ENCODE measurements at regions not wholly inside any gene's neighbourhood (a gene's known extent, or its start where the extent isn't known, plus 50 kb on each side); places are given as distances from the start of the nearest gene placed in this dataset.

- no peak for TF ChIP-seq CTCF (IDR thresholded peaks at IDR 0.05; ENCODE audit: unreplicated experiment)
- H3K9me3 Mint-ChIP-seq (ENCODE audit: low read depth, unreplicated experiment), result no peaks in the 10 kb centered on the region
- no peaks in the 10 kb centered on the region for H3K4me1 Mint-ChIP-seq (ENCODE audit: low read depth, unreplicated experiment)
- DNase-seq, result no peak
- CTCF ChIA-PET, result interaction anchor here (0.6 kb wide), 1 partner anchor 44 kb away, joined by 5 read pairs; no protein-coding TSS in a partner anchor
- no peaks in the 10 kb centered on the region for H3K36me3 Mint-ChIP-seq (ENCODE audit: insufficient read depth, unreplicated experiment)
- no TSS peak for BruUV-seq (replicated peaks)
- no peak overlapping the region for H3K27ac Mint-ChIP-seq (ENCODE audit: unreplicated experiment)
- intact Hi-C loops (cut with micrococcal nuclease; ENCODE audit: unreplicated experiment), result loop anchor here (1.0 kb wide), 1 partner anchor 110 kb away; no protein-coding TSS in a partner anchor
- no peak overlapping the region for H3K4me3 Mint-ChIP-seq (ENCODE audit: low read depth, unreplicated experiment)
- peaks cover 73% of the 10 kb centered on the region for H3K27me3 Mint-ChIP-seq (ENCODE audit: unreplicated experiment)
These were observed 227.5 kb upstream of the IGF1R start for GRCh38 chr15:98420837-98421236.

- no peak overlapping the region for H3K4me3 Mint-ChIP-seq (ENCODE audit: low read depth, unreplicated experiment)
- BruUV-seq (replicated peaks), result no TSS peak
- no peaks in the 10 kb centered on the region for H3K9me3 Mint-ChIP-seq (ENCODE audit: low read depth, unreplicated experiment)
- peaks cover 73% of the 10 kb centered on the region for H3K27me3 Mint-ChIP-seq (ENCODE audit: unreplicated experiment)
- intact Hi-C loops (cut with micrococcal nuclease; ENCODE audit: unreplicated experiment), result loop anchor here (1.0 to 2.0 kb wide), 2 partner anchors 110 to 517 kb away; no protein-coding TSS in a partner anchor
- TF ChIP-seq CTCF (IDR thresholded peaks at IDR 0.05; ENCODE audit: unreplicated experiment), result peak; percentile 98
- no peak overlapping the region for H3K27ac Mint-ChIP-seq (ENCODE audit: unreplicated experiment)
- CTCF ChIA-PET, result interaction anchor here (0.6 to 1.3 kb wide), 4 partner anchors 24 to 127 kb away, joined by 3 to 10 read pairs (median 3); no protein-coding TSS in a partner anchor
- no peaks in the 10 kb centered on the region for H3K4me1 Mint-ChIP-seq (ENCODE audit: low read depth, unreplicated experiment)
- H3K36me3 Mint-ChIP-seq (ENCODE audit: insufficient read depth, unreplicated experiment), result no peaks in the 10 kb centered on the region
- peak; percentile 80 for DNase-seq
These were observed 226.8 kb upstream of the IGF1R start for GRCh38 chr15:98421419-98422129.

GRCh38 chr15:98422130-98422478 is 226.2 kb upstream of the IGF1R start:
- no peaks in the 10 kb centered on the region for H3K9me3 Mint-ChIP-seq (ENCODE audit: low read depth, unreplicated experiment)
- no peaks in the 10 kb centered on the region for H3K4me1 Mint-ChIP-seq (ENCODE audit: low read depth, unreplicated experiment)
- no peak overlapping the region for H3K4me3 Mint-ChIP-seq (ENCODE audit: low read depth, unreplicated experiment)
- BruUV-seq (replicated peaks), result no TSS peak
- no peak overlapping the region for H3K27ac Mint-ChIP-seq (ENCODE audit: unreplicated experiment)
- TF ChIP-seq CTCF (IDR thresholded peaks at IDR 0.05; ENCODE audit: unreplicated experiment), result no peak
- intact Hi-C loops (cut with micrococcal nuclease; ENCODE audit: unreplicated experiment), result loop anchor here (2.0 kb wide), 1 partner anchor 517 kb away; no protein-coding TSS in a partner anchor
- peaks cover 73% of the 10 kb centered on the region for H3K27me3 Mint-ChIP-seq (ENCODE audit: unreplicated experiment)
- no peaks in the 10 kb centered on the region for H3K36me3 Mint-ChIP-seq (ENCODE audit: insufficient read depth, unreplicated experiment)
- no peak for DNase-seq
- CTCF ChIA-PET, result interaction anchor here (0.6 to 1.3 kb wide), 4 partner anchors 25 to 127 kb away, joined by 3 to 10 read pairs (median 3); no protein-coding TSS in a partner anchor

GRCh38 chr15:98425173-98425572 is 223.2 kb upstream of the IGF1R start:
- no peak for DNase-seq
- Mint-ChIP-seq H3K4me1 (ENCODE audit: low read depth, unreplicated experiment) (no peaks in the 10 kb centered on the region), H3K27me3 (ENCODE audit: unreplicated experiment) (peaks cover 68% of the 10 kb centered on the region), H3K4me3 (ENCODE audit: low read depth, unreplicated experiment) (no peak overlapping the region), H3K9me3 (ENCODE audit: low read depth, unreplicated experiment) (peaks cover 3% of the 10 kb centered on the region), H3K36me3 (ENCODE audit: insufficient read depth, unreplicated experiment) (no peaks in the 10 kb centered on the region), H3K27ac (ENCODE audit: unreplicated experiment) (no peak overlapping the region)
- TF ChIP-seq CTCF (IDR thresholded peaks at IDR 0.05; ENCODE audit: unreplicated experiment), result no peak
- intact Hi-C loops (cut with micrococcal nuclease; ENCODE audit: unreplicated experiment), result loop anchor here (5.0 kb wide), 1 partner anchor 652 kb away; no protein-coding TSS in a partner anchor
- CTCF ChIA-PET, result interaction anchor here (2.2 kb wide), 1 partner anchor 113 kb away, joined by 7 read pairs; no protein-coding TSS in a partner anchor
- BruUV-seq (replicated peaks), result no TSS peak
